Heart left ventricle (tissue), 13 donors: ENCODE measurements at regions not wholly inside any gene's neighbourhood (a gene's known extent, or its start where the extent isn't known, plus 50 kb on each side); places are given as distances from the start of the nearest gene placed in this dataset.

Experiments
- CTCF ChIP-seq, 12 donors: fragments of 200-600 bp; sonication (generic) in 4 of 12; IDR thresholded peaks; one replicate each; pipeline versions ENCODE4 v1.5.0 to v1.8.0; 2018 to 2022; ENCODE audit warnings: antibody characterized with exemption in 12 of 12, mild to moderate bottlenecking in 5 of 12
- POLR2A ChIP-seq, 2 donors: fragments of 450-650 bp; IDR thresholded peaks; one replicate each; pipeline ENCODE4 v1.6.1; 2017; ENCODE audit warnings: antibody characterized with exemption in 2 of 2, mild to moderate bottlenecking in 2 of 2, moderate library complexity in 2 of 2
- donor health status: ischemic (EF 13 %, LVEDD 7.1; RV severe dilation, severe dysfunction).
- donor health status: DM: no; HTN: yes; CAD: no.
- donor health status: DM: no; HTN: no; CAD: no.
- donor health status: ischemic (EF 25% LVEDD 6.9; RV normal size, moderate dysfunction).
- donor health status: ischemic (EF 25% LVEDD 5.7; RV mildly dilated, moderate dysfunction).
- donor health status: ischemic (EF 35%, LVEDD 5.7; RV mildly dilated, moderate dysfunction).
- donor health status: nonischemic (EF 11% LVEDD 7.7; RV severe dilation, severe dysfunction).
- donor health status: DM: yes; HTN: yes; CAD: no.
- donor health status: PGD.
- donor health status: ischemic (EF 29% LVEDD 5.4; RV normal size, mild dysfunction).
- donor health status: nonischemic (EF 23%, LVEDD 6.1; RV moderate dilation, normal function).

- no peak for TF ChIP-seq POLR2A (IDR thresholded peaks at IDR 0.05)
- TF ChIP-seq CTCF (IDR thresholded peaks at IDR 0.05): no peak
Observed at GRCh38 chr6:40727271-40727670, 140.1 kb upstream of the LRFN2 start.
